ENCODE measurements at regions not wholly inside any gene's neighbourhood (a gene's known extent, or its start where the extent isn't known, plus 50 kb on each side); places are given as distances from the start of the nearest gene placed in this dataset.
A peak's percentile ranks its signal among the peaks of the same experiment; 100 is the strongest.
"Not testable (repeated sequence)": the region's sequence is repeated elsewhere in the genome, so short reads cannot be mapped to it uniquely, and the experiment has no call there.

- DNase-seq (ENCODE audit: low spot score) = no peak
Observed at GRCh38 chr13:48844676-48845075, 131.0 kb upstream of the FNDC3A start.

GRCh38 chr13:48849515-48849914 is 126.2 kb upstream of the FNDC3A start:
- no peak for DNase-seq (ENCODE audit: low spot score)

GRCh38 chr13:48851707-48852106 is 124.0 kb upstream of the FNDC3A start:
- DNase-seq (ENCODE audit: low spot score) = no peak

GRCh38 chr13:48852911-48853727 is 122.6 kb upstream of the FNDC3A start:
- no peak for DNase-seq (ENCODE audit: low spot score)

- DNase-seq (ENCODE audit: low spot score) = peak; percentile 56
Observed at GRCh38 chr13:48853728-48854102, 122.0 kb upstream of the FNDC3A start.

GRCh38 chr13:48857576-48857975 is 118.1 kb upstream of the FNDC3A start:
- no peak for DNase-seq (ENCODE audit: low spot score)

GRCh38 chr13:48858122-48858902 is 117.4 kb upstream of the FNDC3A start:
- DNase-seq (ENCODE audit: low spot score) = no peak

GRCh38 chr13:48859272-48860105 is 116.2 kb upstream of the FNDC3A start:
- DNase-seq (ENCODE audit: low spot score) = no peak

GRCh38 chr13:48860364-48860763 is 115.3 kb upstream of the FNDC3A start:
- no peak for DNase-seq (ENCODE audit: low spot score)

GRCh38 chr13:48862572-48862971 is 113.1 kb upstream of the FNDC3A start:
- no peak for DNase-seq (ENCODE audit: low spot score)

GRCh38 chr13:48864100-48864499 is 111.6 kb upstream of the FNDC3A start:
- DNase-seq (ENCODE audit: low spot score) = no peak

- DNase-seq (ENCODE audit: low spot score) = no peak
Observed at GRCh38 chr13:48866249-48866648, 109.5 kb upstream of the FNDC3A start.

GRCh38 chr13:48873081-48873480 is 102.6 kb upstream of the FNDC3A start:
- no peak for DNase-seq (ENCODE audit: low spot score)

GRCh38 chr13:48873587-48873986 is 102.1 kb upstream of the FNDC3A start:
- peak; percentile 17 for DNase-seq (ENCODE audit: low spot score)

GRCh38 chr13:48874165-48874564 is 101.5 kb upstream of the FNDC3A start:
- no peak for DNase-seq (ENCODE audit: low spot score)

- no peak for DNase-seq (ENCODE audit: low spot score)
Observed at GRCh38 chr13:48875047-48875446, 100.7 kb upstream of the FNDC3A start.

- no peak for DNase-seq (ENCODE audit: low spot score)
Observed at GRCh38 chr13:48876289-48876688, 99.4 kb upstream of the FNDC3A start.

GRCh38 chr13:48879432-48879831 is 96.3 kb upstream of the FNDC3A start:
- no peak for DNase-seq (ENCODE audit: low spot score)

GRCh38 chr13:48879854-48880253 is 95.9 kb upstream of the FNDC3A start:
- no peak for DNase-seq (ENCODE audit: low spot score)

GRCh38 chr13:48883786-48884185 is 91.9 kb upstream of the FNDC3A start:
- DNase-seq (ENCODE audit: low spot score) = not testable (repeated sequence)

- DNase-seq (ENCODE audit: low spot score) = no peak
Observed at GRCh38 chr13:48885027-48885395, 90.7 kb upstream of the FNDC3A start.

- no peak for DNase-seq (ENCODE audit: low spot score)
Observed at GRCh38 chr13:48888613-48889012, 87.1 kb upstream of the FNDC3A start.

- DNase-seq (ENCODE audit: low spot score) = no peak
Observed at GRCh38 chr13:48890391-48890790, 85.3 kb upstream of the FNDC3A start.

Measured in AG20443 (cell line).